ENCODE measurements at regions not wholly inside any gene's neighbourhood (a gene's known extent, or its start where the extent isn't known, plus 50 kb on each side); places are given as distances from the start of the nearest gene placed in this dataset.

- no peak for DNase-seq (ENCODE audit: low spot score in 2 of 2)
- H3K27ac ChIP-seq: no peak overlapping the region
- no peaks in the 10 kb centered on the region for H3K9me3 ChIP-seq
- no peak overlapping the region for H3K4me3 ChIP-seq
- TF ChIP-seq POLR2AphosphoS5 (IDR thresholded peaks at IDR 0.05): no peak
- TF ChIP-seq, protein P1, sequence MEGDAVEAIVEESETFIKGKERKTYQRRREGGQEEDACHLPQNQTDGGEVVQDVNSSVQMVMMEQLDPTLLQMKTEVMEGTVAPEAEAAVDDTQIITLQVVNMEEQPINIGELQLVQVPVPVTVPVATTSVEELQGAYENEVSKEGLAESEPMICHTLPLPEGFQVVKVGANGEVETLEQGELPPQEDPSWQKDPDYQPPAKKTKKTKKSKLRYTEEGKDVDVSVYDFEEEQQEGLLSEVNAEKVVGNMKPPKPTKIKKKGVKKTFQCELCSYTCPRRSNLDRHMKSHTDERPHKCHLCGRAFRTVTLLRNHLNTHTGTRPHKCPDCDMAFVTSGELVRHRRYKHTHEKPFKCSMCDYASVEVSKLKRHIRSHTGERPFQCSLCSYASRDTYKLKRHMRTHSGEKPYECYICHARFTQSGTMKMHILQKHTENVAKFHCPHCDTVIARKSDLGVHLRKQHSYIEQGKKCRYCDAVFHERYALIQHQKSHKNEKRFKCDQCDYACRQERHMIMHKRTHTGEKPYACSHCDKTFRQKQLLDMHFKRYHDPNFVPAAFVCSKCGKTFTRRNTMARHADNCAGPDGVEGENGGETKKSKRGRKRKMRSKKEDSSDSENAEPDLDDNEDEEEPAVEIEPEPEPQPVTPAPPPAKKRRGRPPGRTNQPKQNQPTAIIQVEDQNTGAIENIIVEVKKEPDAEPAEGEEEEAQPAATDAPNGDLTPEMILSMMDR (IDR thresholded peaks at IDR 0.05): no peak
- no peak for TF ChIP-seq POLR2A (IDR thresholded peaks at IDR 0.05)
- H3K36me3 ChIP-seq: no peaks in the 10 kb centered on the region
- intact Hi-C loops (cut with DNase I; ENCODE audit: low total_unique reads): no loop called here
- no peaks in the 10 kb centered on the region for H3K27me3 ChIP-seq
- H3K4me1 ChIP-seq: no peaks in the 10 kb centered on the region
Observed at GRCh38 chr1:81109038-81109437, 691.7 kb upstream of the ADGRL2 start.

DNA sequence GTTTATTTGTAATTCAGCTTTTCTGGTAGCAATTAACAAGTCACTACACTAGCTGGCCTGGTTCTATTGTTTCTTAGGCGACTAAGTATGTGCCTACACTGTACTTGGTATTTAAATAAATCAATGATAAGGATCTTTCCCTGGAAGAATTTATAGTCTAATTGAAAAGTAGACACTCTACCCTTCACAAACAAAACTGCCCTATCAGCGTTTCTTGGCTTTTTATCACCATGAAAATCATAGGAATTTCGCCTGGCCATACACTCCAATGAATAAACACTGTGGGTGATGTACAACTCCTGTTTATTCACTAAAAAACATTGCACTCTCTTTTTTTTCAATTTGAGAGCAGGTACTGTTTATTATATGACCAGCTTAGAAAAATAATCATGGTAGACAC lies 702.9 kb upstream of the ADGRL2 start:
- Histone ChIP-seq H3K4me1 (no peaks in the 10 kb centered on the region), H3K4me3 (no peak overlapping the region), H3K27ac (no peak overlapping the region), H3K36me3 (no peaks in the 10 kb centered on the region), H3K9me3 (no peaks in the 10 kb centered on the region), H3K27me3 (no peaks in the 10 kb centered on the region)
- intact Hi-C loops (cut with DNase I; ENCODE audit: low total_unique reads): no loop called here
- no peak for TF ChIP-seq POLR2AphosphoS5 (IDR thresholded peaks at IDR 0.05)
- TF ChIP-seq, protein P1 (IDR thresholded peaks at IDR 0.05): no peak
- TF ChIP-seq POLR2A (IDR thresholded peaks at IDR 0.05): no peak
- DNase-seq (ENCODE audit: low spot score in 2 of 2): no peak

GRCh38 chr1:81073580-81073979 lies 727.2 kb upstream of the ADGRL2 start:
- H3K36me3 ChIP-seq: no peaks in the 10 kb centered on the region
- H3K9me3 ChIP-seq: no peaks in the 10 kb centered on the region
- DNase-seq (ENCODE audit: low spot score in 2 of 2): no peak
- H3K4me1 ChIP-seq: no peaks in the 10 kb centered on the region
- H3K27me3 ChIP-seq: no peaks in the 10 kb centered on the region
- H3K27ac ChIP-seq: no peak overlapping the region
- no peak overlapping the region for H3K4me3 ChIP-seq
- intact Hi-C loops (cut with DNase I; ENCODE audit: low total_unique reads): no loop called here
- TF ChIP-seq, protein P1 (IDR thresholded peaks at IDR 0.05): no peak
- TF ChIP-seq POLR2A (IDR thresholded peaks at IDR 0.05): no peak
- TF ChIP-seq POLR2AphosphoS5 (IDR thresholded peaks at IDR 0.05): no peak

GRCh38 chr1:81071969-81072753 lies 728.6 kb upstream of the ADGRL2 start:
- no peak for DNase-seq (ENCODE audit: low spot score in 2 of 2)
- Histone ChIP-seq H3K9me3 (no peaks in the 10 kb centered on the region), H3K36me3 (no peaks in the 10 kb centered on the region), H3K4me3 (no peak overlapping the region), H3K27me3 (no peaks in the 10 kb centered on the region), H3K4me1 (no peaks in the 10 kb centered on the region), H3K27ac (no peak overlapping the region)
- TF ChIP-seq, protein P1 (IDR thresholded peaks at IDR 0.05): no peak
- TF ChIP-seq POLR2AphosphoS5 (IDR thresholded peaks at IDR 0.05): no peak
- no peak for TF ChIP-seq POLR2A (IDR thresholded peaks at IDR 0.05)
- intact Hi-C loops (cut with DNase I; ENCODE audit: low total_unique reads): no loop called here

DNA sequence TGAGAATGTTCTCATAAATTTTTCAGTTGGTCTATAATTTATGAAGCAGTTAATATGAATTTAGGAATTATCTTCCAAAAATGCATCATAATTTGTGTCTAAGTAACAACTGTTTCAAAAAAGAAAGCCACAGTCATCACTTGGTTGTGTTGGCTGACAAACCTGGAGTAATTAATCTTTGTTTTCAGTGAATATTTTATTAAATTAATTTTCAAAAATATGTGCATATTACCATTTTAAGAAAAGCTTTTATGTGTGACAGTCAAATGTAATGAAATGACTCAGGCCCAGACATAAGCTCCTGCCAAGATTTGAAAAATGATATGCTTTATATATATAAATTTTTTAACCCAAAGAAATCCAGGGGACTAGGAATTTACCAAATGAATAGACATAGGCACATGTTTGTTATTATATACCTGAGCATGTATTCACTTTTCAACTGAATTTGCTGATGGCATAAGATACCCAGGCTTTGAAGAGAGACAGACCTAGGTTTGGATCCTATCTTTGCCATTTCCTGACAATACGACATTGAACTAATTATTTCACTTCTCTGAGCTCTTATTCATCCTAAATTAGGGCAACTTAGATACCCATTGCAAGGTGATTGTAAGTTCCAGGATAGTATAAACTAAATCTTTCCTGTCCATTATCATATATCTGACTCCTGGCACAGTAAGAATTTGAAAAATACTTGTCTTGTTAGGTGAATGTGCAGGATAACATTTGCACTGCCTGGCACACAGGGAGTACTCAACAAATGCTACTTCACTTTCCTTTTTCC lies 729.5 kb upstream of the ADGRL2 start:
- H3K27me3 ChIP-seq: no peaks in the 10 kb centered on the region
- intact Hi-C loops (cut with DNase I; ENCODE audit: low total_unique reads): no loop called here
- H3K4me3 ChIP-seq: no peak overlapping the region
- H3K9me3 ChIP-seq: no peaks in the 10 kb centered on the region
- no peak for DNase-seq (ENCODE audit: low spot score in 2 of 2)
- H3K27ac ChIP-seq: no peak overlapping the region
- no peak for TF ChIP-seq POLR2A (IDR thresholded peaks at IDR 0.05)
- no peaks in the 10 kb centered on the region for H3K36me3 ChIP-seq
- H3K4me1 ChIP-seq: no peaks in the 10 kb centered on the region

All from breast epithelium (tissue), 4 donors.